ENCODE measurements at regions not wholly inside any gene's neighbourhood (a gene's known extent, or its start where the extent isn't known, plus 50 kb on each side); places are given as distances from the start of the nearest gene placed in this dataset.

- no peak for TF ChIP-seq EZH2phosphoT487 (conservative IDR thresholded peaks at IDR 0.05; ENCODE audit: low read length)
- TF ChIP-seq CTCF (IDR thresholded peaks at IDR 0.05; ENCODE audit: insufficient read depth, low read length, poor library complexity, severe bottlenecking), result no peak
- H3K9ac ChIP-seq (ENCODE audit: low read length), result no peak overlapping the region
- H3K4me2 ChIP-seq (ENCODE audit: low read depth, low read length, poor library complexity, severe bottlenecking), result no peak overlapping the region
Measured at GRCh38 chr6:95740157-95740556, 162.8 kb downstream of the MANEA start.

GRCh38 chr6:95741045-95741444 is 163.7 kb downstream of the MANEA start:
- no peak overlapping the region for H3K9ac ChIP-seq (ENCODE audit: low read length)
- no peaks in the 10 kb centered on the region for H4K20me1 ChIP-seq (ENCODE audit: low read depth, low read length)
- TF ChIP-seq EZH2phosphoT487 (conservative IDR thresholded peaks at IDR 0.05; ENCODE audit: low read length) (no peak), CTCF (IDR thresholded peaks at IDR 0.05; ENCODE audit: insufficient read depth, low read length, poor library complexity, severe bottlenecking) (no peak)

More at GRCh38 chr6:95740157-95740556, 162.8 kb downstream of the MANEA start:
- no peaks in the 10 kb centered on the region for H3F3A ChIP-seq (ENCODE audit: insufficient read depth)
- no peak overlapping the region for H3K4me3 ChIP-seq (ENCODE audit: insufficient read depth, low read length, poor library complexity, severe bottlenecking)
- no peaks in the 10 kb centered on the region for H3K36me3 ChIP-seq (ENCODE audit: low read length)
- no peak overlapping the region for H3K27ac ChIP-seq (ENCODE audit: low read depth, low read length)
- no peak overlapping the region for H2AFZ ChIP-seq (ENCODE audit: low read depth, low read length, severe bottlenecking)
- H3K9me2 ChIP-seq (replicated peaks; ENCODE audit: insufficient read depth, low read length), result no peaks in the 10 kb centered on the region
- H3K9me3 ChIP-seq (ENCODE audit: insufficient read depth, low read length), result no peaks in the 10 kb centered on the region
- H4K20me1 ChIP-seq (ENCODE audit: low read depth, low read length), result no peaks in the 10 kb centered on the region
- no peaks in the 10 kb centered on the region for H3K79me2 ChIP-seq (ENCODE audit: insufficient read depth, low read length)
- H3K27me3 ChIP-seq (ENCODE audit: low read length), result no peaks in the 10 kb centered on the region

GRCh38 chr6:95742767-95743289 is 165.5 kb downstream of the MANEA start:
- Histone ChIP-seq H3K79me2 (ENCODE audit: insufficient read depth, low read length) (no peaks in the 10 kb centered on the region), H3K36me3 (ENCODE audit: low read length) (no peaks in the 10 kb centered on the region), H2AFZ (ENCODE audit: low read depth, low read length, severe bottlenecking) (no peak overlapping the region), H3K4me2 (ENCODE audit: low read depth, low read length, poor library complexity, severe bottlenecking) (no peak overlapping the region), H3K27me3 (ENCODE audit: low read length) (no peaks in the 10 kb centered on the region), H3K9me3 (ENCODE audit: insufficient read depth, low read length) (no peaks in the 10 kb centered on the region), H3K9ac (ENCODE audit: low read length) (no peak overlapping the region), H3K27ac (ENCODE audit: low read depth, low read length) (no peak overlapping the region), H3K4me3 (ENCODE audit: insufficient read depth, low read length, poor library complexity, severe bottlenecking) (no peak overlapping the region), H4K20me1 (ENCODE audit: low read depth, low read length) (no peaks in the 10 kb centered on the region), H3K9me2 (replicated peaks; ENCODE audit: insufficient read depth, low read length) (no peaks in the 10 kb centered on the region), H3F3A (ENCODE audit: insufficient read depth) (no peaks in the 10 kb centered on the region)
- no peak for TF ChIP-seq EZH2phosphoT487 (conservative IDR thresholded peaks at IDR 0.05; ENCODE audit: low read length)
- no peak for TF ChIP-seq CTCF (IDR thresholded peaks at IDR 0.05; ENCODE audit: insufficient read depth, low read length, poor library complexity, severe bottlenecking)

More at GRCh38 chr6:95741045-95741444, 163.7 kb downstream of the MANEA start:
- no peaks in the 10 kb centered on the region for H3K36me3 ChIP-seq (ENCODE audit: low read length)
- no peaks in the 10 kb centered on the region for H3K79me2 ChIP-seq (ENCODE audit: insufficient read depth, low read length)
- no peaks in the 10 kb centered on the region for H3K9me3 ChIP-seq (ENCODE audit: insufficient read depth, low read length)
- H3K27me3 ChIP-seq (ENCODE audit: low read length), result no peaks in the 10 kb centered on the region
- H3K4me2 ChIP-seq (ENCODE audit: low read depth, low read length, poor library complexity, severe bottlenecking), result no peak overlapping the region
- H3K4me3 ChIP-seq (ENCODE audit: insufficient read depth, low read length, poor library complexity, severe bottlenecking), result no peak overlapping the region
- no peaks in the 10 kb centered on the region for H3K9me2 ChIP-seq (replicated peaks; ENCODE audit: insufficient read depth, low read length)
- no peaks in the 10 kb centered on the region for H3F3A ChIP-seq (ENCODE audit: insufficient read depth)
- H3K27ac ChIP-seq (ENCODE audit: low read depth, low read length), result no peak overlapping the region
- no peak overlapping the region for H2AFZ ChIP-seq (ENCODE audit: low read depth, low read length, severe bottlenecking)

Measured in SU-DHL-6 (cell line).